ENCODE measurements at regions not wholly inside any gene's neighbourhood (a gene's known extent, or its start where the extent isn't known, plus 50 kb on each side); places are given as distances from the start of the nearest gene placed in this dataset.

DNA sequence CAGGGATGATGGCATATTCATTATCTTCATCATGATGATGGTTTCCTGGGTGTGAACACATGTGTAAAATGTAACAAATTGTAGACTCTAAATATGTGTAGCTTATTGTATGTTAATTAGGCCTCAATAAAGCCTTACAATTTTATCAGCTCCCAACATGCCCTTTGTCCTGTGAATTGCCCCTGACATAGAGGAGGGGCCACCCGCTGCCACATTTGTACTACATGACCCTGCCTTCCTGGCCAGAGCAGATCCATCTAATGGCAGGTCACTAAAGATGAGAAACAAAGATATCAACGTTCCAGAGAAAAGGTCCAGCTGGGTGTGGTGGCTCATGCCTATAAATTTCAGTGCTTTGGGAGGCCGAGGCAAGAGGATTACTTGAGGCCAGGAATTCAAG lies 117.2 kb downstream of the CAAP1 start:
- no peak for TF ChIP-seq POLR2AphosphoS5 (IDR thresholded peaks at IDR 0.05; ENCODE audit: low read depth, low read length)
- TF ChIP-seq FOXP2 (optimal IDR thresholded peaks at IDR 0.05; ENCODE audit: borderline replicate concordance, extremely low read depth, extremely low read length, insufficient read depth): no peak
- no peak for TF ChIP-seq TAF1 (IDR thresholded peaks at IDR 0.05; ENCODE audit: borderline replicate concordance, insufficient read depth, low read length)
- TF ChIP-seq, protein P1, sequence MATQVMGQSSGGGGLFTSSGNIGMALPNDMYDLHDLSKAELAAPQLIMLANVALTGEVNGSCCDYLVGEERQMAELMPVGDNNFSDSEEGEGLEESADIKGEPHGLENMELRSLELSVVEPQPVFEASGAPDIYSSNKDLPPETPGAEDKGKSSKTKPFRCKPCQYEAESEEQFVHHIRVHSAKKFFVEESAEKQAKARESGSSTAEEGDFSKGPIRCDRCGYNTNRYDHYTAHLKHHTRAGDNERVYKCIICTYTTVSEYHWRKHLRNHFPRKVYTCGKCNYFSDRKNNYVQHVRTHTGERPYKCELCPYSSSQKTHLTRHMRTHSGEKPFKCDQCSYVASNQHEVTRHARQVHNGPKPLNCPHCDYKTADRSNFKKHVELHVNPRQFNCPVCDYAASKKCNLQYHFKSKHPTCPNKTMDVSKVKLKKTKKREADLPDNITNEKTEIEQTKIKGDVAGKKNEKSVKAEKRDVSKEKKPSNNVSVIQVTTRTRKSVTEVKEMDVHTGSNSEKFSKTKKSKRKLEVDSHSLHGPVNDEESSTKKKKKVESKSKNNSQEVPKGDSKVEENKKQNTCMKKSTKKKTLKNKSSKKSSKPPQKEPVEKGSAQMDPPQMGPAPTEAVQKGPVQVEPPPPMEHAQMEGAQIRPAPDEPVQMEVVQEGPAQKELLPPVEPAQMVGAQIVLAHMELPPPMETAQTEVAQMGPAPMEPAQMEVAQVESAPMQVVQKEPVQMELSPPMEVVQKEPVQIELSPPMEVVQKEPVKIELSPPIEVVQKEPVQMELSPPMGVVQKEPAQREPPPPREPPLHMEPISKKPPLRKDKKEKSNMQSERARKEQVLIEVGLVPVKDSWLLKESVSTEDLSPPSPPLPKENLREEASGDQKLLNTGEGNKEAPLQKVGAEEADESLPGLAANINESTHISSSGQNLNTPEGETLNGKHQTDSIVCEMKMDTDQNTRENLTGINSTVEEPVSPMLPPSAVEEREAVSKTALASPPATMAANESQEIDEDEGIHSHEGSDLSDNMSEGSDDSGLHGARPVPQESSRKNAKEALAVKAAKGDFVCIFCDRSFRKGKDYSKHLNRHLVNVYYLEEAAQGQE (IDR thresholded peaks at IDR 0.05; ENCODE audit: insufficient read depth in 1 of 2, low read depth in 2 of 2, low read length in 2 of 2): no peak
- no peak for TF ChIP-seq SIN3A (IDR thresholded peaks at IDR 0.05; ENCODE audit: borderline replicate concordance, insufficient read depth, low read length)

DNA sequence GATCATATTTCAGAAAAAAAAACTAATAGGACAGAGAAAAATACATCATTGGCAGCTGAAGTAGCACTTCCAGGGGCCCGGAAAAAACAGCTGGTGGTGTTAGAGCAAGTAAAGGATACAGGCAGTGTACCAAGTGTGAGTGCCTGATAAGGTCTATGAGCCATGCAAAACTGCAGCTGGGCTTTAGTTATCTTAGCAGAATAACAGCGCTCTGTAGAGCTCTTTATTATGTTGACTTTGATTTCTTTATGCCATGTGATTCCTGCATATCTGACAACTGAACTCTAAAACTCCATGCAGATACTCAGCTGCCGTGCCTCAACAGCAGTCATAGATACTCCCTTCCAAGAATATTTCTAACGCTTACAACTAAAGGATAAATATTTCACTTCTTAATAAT lies 119.5 kb downstream of the CAAP1 start:
- TF ChIP-seq SIN3A (IDR thresholded peaks at IDR 0.05; ENCODE audit: borderline replicate concordance, insufficient read depth, low read length) (no peak), TAF1 (IDR thresholded peaks at IDR 0.05; ENCODE audit: borderline replicate concordance, insufficient read depth, low read length) (no peak), POLR2AphosphoS5 (IDR thresholded peaks at IDR 0.05; ENCODE audit: low read depth, low read length) (no peak), FOXP2 (optimal IDR thresholded peaks at IDR 0.05; ENCODE audit: borderline replicate concordance, extremely low read depth, extremely low read length, insufficient read depth) (no peak)
- TF ChIP-seq, protein P1 (IDR thresholded peaks at IDR 0.05; ENCODE audit: insufficient read depth in 1 of 2, low read depth in 2 of 2, low read length in 2 of 2): no peak

DNA sequence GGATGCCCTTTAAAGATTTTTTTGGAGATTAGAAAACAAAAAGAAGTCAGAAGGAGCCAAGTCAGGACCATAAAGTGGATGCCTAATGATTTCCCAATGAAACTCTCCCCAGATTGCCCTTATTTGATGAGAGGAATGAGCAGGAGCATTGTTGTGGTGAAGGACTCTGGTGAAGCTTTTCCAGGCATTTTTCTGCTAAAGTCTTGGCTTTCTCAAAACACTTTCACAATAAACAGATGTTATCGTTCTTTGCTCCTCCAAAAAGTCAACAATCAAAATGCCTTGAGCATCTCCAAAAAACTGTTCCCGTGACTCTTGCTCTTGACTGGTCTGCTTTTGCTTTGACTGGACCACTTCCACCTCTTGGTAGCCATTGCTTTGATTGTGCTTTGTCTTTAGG lies 121.8 kb downstream of the CAAP1 start:
- TF ChIP-seq POLR2AphosphoS5 (IDR thresholded peaks at IDR 0.05; ENCODE audit: low read depth, low read length): no peak
- TF ChIP-seq FOXP2 (optimal IDR thresholded peaks at IDR 0.05; ENCODE audit: borderline replicate concordance, extremely low read depth, extremely low read length, insufficient read depth): no peak
- no peak for TF ChIP-seq SIN3A (IDR thresholded peaks at IDR 0.05; ENCODE audit: borderline replicate concordance, insufficient read depth, low read length)
- TF ChIP-seq, protein P1 (IDR thresholded peaks at IDR 0.05; ENCODE audit: insufficient read depth in 1 of 2, low read depth in 2 of 2, low read length in 2 of 2): no peak
- no peak for TF ChIP-seq TAF1 (IDR thresholded peaks at IDR 0.05; ENCODE audit: borderline replicate concordance, insufficient read depth, low read length)

DNA sequence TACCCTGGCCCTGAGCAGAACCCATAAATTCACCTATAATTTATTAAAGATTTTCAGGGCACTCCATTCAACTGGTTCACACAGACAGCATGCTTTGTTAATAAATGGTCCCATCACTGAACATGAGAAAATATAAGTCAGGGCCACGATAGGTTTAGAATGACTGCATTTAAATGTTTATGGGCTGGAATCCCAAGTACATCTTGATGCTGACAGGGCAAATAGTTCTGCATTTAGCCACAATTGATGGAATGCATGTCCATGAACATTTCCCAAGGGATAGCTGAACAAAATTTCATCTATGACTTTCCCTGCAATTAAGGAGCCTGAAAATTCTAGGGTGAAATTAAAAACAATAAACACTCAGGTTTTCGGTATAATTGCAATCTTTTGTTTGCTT lies 124.5 kb downstream of the CAAP1 start:
- TF ChIP-seq FOXP2 (optimal IDR thresholded peaks at IDR 0.05; ENCODE audit: borderline replicate concordance, extremely low read depth, extremely low read length, insufficient read depth): no peak
- TF ChIP-seq SIN3A (IDR thresholded peaks at IDR 0.05; ENCODE audit: borderline replicate concordance, insufficient read depth, low read length): no peak
- TF ChIP-seq, protein P1 (IDR thresholded peaks at IDR 0.05; ENCODE audit: insufficient read depth in 1 of 2, low read depth in 2 of 2, low read length in 2 of 2): no peak
- TF ChIP-seq POLR2AphosphoS5 (IDR thresholded peaks at IDR 0.05; ENCODE audit: low read depth, low read length): no peak
- no peak for TF ChIP-seq TAF1 (IDR thresholded peaks at IDR 0.05; ENCODE audit: borderline replicate concordance, insufficient read depth, low read length)

DNA sequence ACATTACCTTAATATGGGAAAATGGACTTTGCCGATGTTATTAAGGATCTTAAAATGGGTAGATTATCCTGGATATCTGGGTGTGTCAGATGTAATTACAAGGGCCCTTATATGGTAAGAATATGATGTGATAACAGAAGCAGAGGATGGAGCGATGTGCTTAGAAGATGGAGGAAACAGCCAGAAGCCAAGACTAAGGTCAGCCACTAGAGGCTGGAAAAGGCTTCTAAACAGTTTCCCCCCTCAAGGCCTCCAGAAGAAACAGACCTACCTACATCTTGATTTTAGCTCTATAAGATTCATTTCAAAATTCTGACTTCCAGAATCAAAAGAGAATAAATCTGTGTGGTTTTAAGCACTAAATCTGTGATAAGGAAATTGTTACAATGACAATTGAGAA lies 131.9 kb downstream of the CAAP1 start:
- TF ChIP-seq FOXP2 (optimal IDR thresholded peaks at IDR 0.05; ENCODE audit: borderline replicate concordance, extremely low read depth, extremely low read length, insufficient read depth): no peak
- no peak for TF ChIP-seq SIN3A (IDR thresholded peaks at IDR 0.05; ENCODE audit: borderline replicate concordance, insufficient read depth, low read length)
- TF ChIP-seq TAF1 (IDR thresholded peaks at IDR 0.05; ENCODE audit: borderline replicate concordance, insufficient read depth, low read length): no peak
- no peak for TF ChIP-seq POLR2AphosphoS5 (IDR thresholded peaks at IDR 0.05; ENCODE audit: low read depth, low read length)
- TF ChIP-seq, protein P1 (IDR thresholded peaks at IDR 0.05; ENCODE audit: insufficient read depth in 1 of 2, low read depth in 2 of 2, low read length in 2 of 2): no peak

Data from PFSK-1 (cell line).